ENCODE measurements at regions not wholly inside any gene's neighbourhood (a gene's known extent, or its start where the extent isn't known, plus 50 kb on each side); places are given as distances from the start of the nearest gene placed in this dataset.

DNA sequence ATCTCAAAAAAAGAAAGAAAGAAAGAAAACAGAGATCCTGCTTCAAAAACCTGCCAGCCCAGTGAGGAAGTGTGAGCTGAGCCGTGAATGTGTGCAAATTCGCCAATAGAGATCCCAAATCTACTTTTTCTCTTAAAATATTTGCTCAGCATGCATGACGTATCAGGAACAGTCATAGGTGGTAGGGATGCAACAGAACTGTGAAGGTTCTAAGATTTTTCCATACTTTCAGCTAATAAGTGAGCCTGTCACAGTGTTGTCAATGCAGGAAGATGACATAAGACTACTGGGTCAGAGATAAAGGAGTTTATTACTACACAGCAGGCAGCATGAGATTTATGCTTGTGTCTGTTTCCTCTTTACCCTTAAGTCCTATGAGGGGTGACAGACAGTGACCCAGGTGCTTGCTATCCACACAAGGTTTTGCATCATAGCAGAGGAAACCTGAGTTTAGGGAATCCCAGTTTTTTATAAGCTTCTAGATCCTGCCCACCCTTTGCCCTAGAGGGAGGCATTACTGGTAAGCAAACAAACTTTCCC lies 273.4 kb downstream of the BMP7 start:
- intact Hi-C loops (cut with DNase I), result no loop called here
- no peak for ATAC-seq
- TF ChIP-seq, protein P1, sequence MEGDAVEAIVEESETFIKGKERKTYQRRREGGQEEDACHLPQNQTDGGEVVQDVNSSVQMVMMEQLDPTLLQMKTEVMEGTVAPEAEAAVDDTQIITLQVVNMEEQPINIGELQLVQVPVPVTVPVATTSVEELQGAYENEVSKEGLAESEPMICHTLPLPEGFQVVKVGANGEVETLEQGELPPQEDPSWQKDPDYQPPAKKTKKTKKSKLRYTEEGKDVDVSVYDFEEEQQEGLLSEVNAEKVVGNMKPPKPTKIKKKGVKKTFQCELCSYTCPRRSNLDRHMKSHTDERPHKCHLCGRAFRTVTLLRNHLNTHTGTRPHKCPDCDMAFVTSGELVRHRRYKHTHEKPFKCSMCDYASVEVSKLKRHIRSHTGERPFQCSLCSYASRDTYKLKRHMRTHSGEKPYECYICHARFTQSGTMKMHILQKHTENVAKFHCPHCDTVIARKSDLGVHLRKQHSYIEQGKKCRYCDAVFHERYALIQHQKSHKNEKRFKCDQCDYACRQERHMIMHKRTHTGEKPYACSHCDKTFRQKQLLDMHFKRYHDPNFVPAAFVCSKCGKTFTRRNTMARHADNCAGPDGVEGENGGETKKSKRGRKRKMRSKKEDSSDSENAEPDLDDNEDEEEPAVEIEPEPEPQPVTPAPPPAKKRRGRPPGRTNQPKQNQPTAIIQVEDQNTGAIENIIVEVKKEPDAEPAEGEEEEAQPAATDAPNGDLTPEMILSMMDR (IDR thresholded peaks at IDR 0.05), result no peak
- no peaks in the 10 kb centered on the region for H3K4me1 ChIP-seq
- H3K9me3 ChIP-seq, result peaks cover under 1% of the 10 kb centered on the region
- no peaks in the 10 kb centered on the region for H3K27me3 ChIP-seq
- DNase-seq, result no peak
- H3K4me3 ChIP-seq, result no peak overlapping the region
- H3K36me3 ChIP-seq, result no peaks in the 10 kb centered on the region
- H3K27ac ChIP-seq, result no peak overlapping the region

DNA sequence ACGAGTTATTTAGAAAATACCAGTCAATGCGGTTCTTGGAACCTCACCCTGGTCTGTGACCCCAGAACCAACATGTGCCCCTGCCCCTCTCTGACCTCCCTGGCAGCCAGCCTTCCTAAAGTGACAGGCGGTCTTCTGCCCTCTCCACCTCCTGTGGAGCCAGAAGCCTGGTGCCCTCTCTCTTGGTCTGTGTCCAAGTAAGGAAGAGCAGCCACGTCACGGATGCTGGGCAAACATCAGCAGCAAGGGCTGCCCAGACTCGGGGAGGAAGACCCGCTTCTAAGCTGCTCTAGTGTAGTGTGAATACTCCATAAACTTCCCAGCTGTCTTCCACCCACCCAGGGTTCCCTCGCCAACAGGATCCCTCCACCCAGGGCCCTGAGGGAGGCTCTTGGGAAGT lies 272.4 kb downstream of the BMP7 start:
- Histone ChIP-seq H3K9me3 (peaks cover 6% of the 10 kb centered on the region), H3K4me1 (no peaks in the 10 kb centered on the region), H3K27ac (no peak overlapping the region), H3K36me3 (no peaks in the 10 kb centered on the region), H3K27me3 (no peaks in the 10 kb centered on the region), H3K4me3 (no peak overlapping the region)
- TF ChIP-seq, protein P1 (IDR thresholded peaks at IDR 0.05), result no peak
- DNase-seq, result no peak
- ATAC-seq, result no peak
- intact Hi-C loops (cut with DNase I), result no loop called here

DNA sequence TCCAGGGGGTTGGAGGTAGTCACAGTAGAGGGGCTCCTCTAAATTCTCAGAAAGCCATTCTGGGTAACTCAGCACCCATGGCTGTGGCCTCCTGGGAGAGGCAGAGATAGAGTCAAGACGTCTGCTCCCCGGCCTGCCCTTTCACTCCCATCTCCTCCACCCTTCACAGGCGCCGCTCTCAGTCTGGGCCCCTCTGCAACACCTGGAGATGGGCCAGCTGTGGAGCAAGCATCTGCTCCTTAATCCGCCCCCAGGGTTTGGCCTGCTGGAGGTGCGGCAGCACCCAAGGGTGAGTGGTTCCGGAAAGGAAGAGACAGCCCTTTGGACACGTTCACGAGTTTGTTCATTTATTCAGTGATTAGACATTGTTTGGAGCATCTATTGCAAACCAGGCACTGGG lies 271.3 kb downstream of the BMP7 start:
- intact Hi-C loops (cut with DNase I), result no loop called here
- no peak overlapping the region for H3K4me3 ChIP-seq
- DNase-seq (no peak), ATAC-seq (no peak)
- peaks cover 6% of the 10 kb centered on the region for H3K9me3 ChIP-seq
- no peaks in the 10 kb centered on the region for H3K36me3 ChIP-seq
- H3K27me3 ChIP-seq, result no peaks in the 10 kb centered on the region
- TF ChIP-seq, protein P1 (IDR thresholded peaks at IDR 0.05), result no peak
- no peak overlapping the region for H3K27ac ChIP-seq
- H3K4me1 ChIP-seq, result no peaks in the 10 kb centered on the region

DNA sequence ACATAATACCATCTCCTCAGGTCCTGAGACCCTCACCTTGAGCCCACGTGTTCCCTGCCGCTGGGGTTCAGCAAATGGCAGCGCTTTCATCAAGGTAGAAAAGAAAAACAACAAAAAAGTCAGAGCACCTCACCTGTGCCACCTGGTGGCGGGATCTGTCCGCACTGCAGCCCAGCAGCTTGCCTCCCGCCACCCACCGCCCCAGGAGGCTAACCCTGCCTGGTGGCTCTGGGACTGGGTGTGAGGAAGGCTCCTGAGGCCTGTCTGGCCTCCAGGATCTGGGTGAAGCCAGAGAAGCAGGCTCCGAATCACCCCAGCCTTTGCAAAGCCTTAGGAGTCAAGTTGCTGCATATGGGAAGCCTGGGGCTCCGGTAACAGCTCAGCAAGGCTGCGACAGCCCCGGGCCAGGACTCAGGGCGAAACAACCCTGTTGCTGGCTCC lies 270.8 kb downstream of the BMP7 start:
- Histone ChIP-seq H3K27me3 (no peaks in the 10 kb centered on the region), H3K36me3 (no peaks in the 10 kb centered on the region), H3K4me3 (no peak overlapping the region), H3K4me1 (no peaks in the 10 kb centered on the region), H3K9me3 (peaks cover 6% of the 10 kb centered on the region), H3K27ac (no peak overlapping the region)
- TF ChIP-seq, protein P1 (IDR thresholded peaks at IDR 0.05), result peak; percentile 38
- ATAC-seq (peak; percentile 37), DNase-seq (no peak)
- intact Hi-C loops (cut with DNase I), result no loop called here

DNA sequence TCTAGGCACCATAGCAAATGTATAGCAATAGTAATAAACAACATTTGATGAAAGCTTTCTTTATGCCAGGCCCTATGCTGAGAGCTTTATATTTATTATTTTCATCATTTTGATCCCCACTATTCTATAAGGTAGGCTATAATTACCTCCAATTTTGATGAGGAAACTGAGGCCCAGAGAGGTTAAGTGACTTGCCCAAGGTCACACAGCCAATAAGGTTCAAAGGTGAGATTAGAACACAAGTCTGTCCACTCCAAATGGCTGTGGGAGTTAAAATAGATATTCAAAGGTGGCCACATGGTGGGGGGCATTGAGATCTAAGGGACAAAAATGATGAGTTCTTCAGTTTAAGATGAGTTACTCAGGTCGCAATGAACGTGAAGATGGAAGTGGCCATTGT lies 269.9 kb downstream of the BMP7 start:
- Histone ChIP-seq H3K36me3 (no peaks in the 10 kb centered on the region), H3K27ac (no peak overlapping the region), H3K9me3 (peaks cover 6% of the 10 kb centered on the region), H3K4me1 (no peaks in the 10 kb centered on the region), H3K4me3 (no peak overlapping the region), H3K27me3 (no peaks in the 10 kb centered on the region)
- no peak for ATAC-seq
- intact Hi-C loops (cut with DNase I), result no loop called here
- DNase-seq, result no peak
- TF ChIP-seq, protein P1 (IDR thresholded peaks at IDR 0.05), result no peak

DNA sequence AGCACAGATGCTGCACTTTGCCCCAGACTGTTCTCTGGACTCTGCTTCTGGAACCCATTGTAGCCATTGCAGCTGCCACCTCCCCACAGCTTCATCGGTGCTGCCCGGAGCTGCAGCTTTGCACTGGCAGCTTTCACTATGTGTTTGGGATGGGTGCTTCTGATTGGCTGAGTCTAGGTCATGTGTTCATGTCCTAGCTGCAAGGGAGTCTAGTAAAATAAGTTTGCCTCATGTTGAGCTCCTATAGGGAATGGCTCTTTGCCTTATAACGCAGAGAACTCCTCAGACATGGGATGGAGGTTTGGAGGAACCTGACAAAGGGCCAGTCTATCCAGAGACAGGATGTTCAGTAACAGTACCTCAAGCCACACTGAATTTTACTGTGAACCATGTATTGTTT lies 268.0 kb downstream of the BMP7 start:
- Histone ChIP-seq H3K9me3 (peaks cover 6% of the 10 kb centered on the region), H3K27me3 (peaks cover 6% of the 10 kb centered on the region), H3K27ac (no peak overlapping the region), H3K4me3 (no peak overlapping the region), H3K4me1 (no peaks in the 10 kb centered on the region), H3K36me3 (no peaks in the 10 kb centered on the region)
- TF ChIP-seq, protein P1 (IDR thresholded peaks at IDR 0.05), result no peak
- no peak for DNase-seq
- intact Hi-C loops (cut with DNase I), result no loop called here
- no peak for ATAC-seq

All from upper lobe of right lung (tissue), 1 donor.